Panc1 (cell line): ENCODE measurements at regions not wholly inside any gene's neighbourhood (a gene's known extent, or its start where the extent isn't known, plus 50 kb on each side); places are given as distances from the start of the nearest gene placed in this dataset.

Experiments used
- POLR2AphosphoS5 ChIP-seq: IDR thresholded peaks from 2 replicates; pipeline ENCODE4 v1.6.1; 2012; ENCODE audit warnings: mild to moderate bottlenecking, low read depth, low read length, moderate library complexity
- SIN3A ChIP-seq: IDR thresholded peaks from 2 replicates; pipeline ENCODE4 v1.6.1; 2012; ENCODE audit warnings: low read depth, mild to moderate bottlenecking, low read length, moderate library complexity, borderline replicate concordance; ENCODE audit not compliant: insufficient read depth
- TCF7L2 ChIP-seq: IDR thresholded peaks from 2 replicates; pipeline ENCODE4 v1.6.1; 2011; ENCODE audit warnings: mild to moderate bottlenecking, low read depth, low read length, inconsistent platforms
- TF ChIP-seq, protein P1 (sequence below): fragments of 450-650 bp; IDR thresholded peaks from 2 replicates; pipeline ENCODE4 v1.5.1; 2017; ENCODE audit warnings: mild to moderate bottlenecking

DNA sequence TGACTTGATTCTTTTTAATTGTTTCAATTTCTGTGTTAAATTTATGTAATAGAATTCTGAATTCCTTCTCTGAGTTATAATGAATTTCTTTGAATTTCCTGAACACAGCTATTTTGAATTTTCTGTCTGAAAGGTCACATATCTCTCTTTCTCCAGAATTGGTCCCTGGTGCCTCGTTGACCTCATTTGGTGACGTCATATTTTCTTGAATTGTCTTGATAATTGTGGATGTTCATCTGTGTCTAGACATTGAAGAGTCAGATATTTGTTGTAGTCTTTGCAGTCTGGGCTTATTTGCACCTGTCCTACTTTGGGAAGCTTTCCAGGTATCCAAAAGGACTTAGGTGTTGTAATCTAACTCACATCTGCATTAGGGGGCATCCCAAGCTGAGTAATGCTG lies 111.4 kb upstream of the LRRTM4 start:
- TF ChIP-seq, protein P1, sequence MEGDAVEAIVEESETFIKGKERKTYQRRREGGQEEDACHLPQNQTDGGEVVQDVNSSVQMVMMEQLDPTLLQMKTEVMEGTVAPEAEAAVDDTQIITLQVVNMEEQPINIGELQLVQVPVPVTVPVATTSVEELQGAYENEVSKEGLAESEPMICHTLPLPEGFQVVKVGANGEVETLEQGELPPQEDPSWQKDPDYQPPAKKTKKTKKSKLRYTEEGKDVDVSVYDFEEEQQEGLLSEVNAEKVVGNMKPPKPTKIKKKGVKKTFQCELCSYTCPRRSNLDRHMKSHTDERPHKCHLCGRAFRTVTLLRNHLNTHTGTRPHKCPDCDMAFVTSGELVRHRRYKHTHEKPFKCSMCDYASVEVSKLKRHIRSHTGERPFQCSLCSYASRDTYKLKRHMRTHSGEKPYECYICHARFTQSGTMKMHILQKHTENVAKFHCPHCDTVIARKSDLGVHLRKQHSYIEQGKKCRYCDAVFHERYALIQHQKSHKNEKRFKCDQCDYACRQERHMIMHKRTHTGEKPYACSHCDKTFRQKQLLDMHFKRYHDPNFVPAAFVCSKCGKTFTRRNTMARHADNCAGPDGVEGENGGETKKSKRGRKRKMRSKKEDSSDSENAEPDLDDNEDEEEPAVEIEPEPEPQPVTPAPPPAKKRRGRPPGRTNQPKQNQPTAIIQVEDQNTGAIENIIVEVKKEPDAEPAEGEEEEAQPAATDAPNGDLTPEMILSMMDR, result no peak
- no peak for TF ChIP-seq POLR2AphosphoS5
- no peak for TF ChIP-seq SIN3A
- TF ChIP-seq TCF7L2, result no peak
